HG03354 (cell line): ENCODE measurements at regions not wholly inside any gene's neighbourhood (a gene's known extent, or its start where the extent isn't known, plus 50 kb on each side); places are given as distances from the start of the nearest gene placed in this dataset.

Experiments
- ATAC-seq: cut with Tn5 transposase; IDR thresholded peaks from one replicate; pipeline ENCODE4 v1.9.1; 2021; ENCODE audit warnings: mild to moderate bottlenecking; ENCODE audit not compliant: unreplicated experiment, poor library complexity, severe bottlenecking

GRCh38 chr19:31894451-31894850 lies 451.0 kb upstream of the ZNF507 start:
- no peak for ATAC-seq

DNA sequence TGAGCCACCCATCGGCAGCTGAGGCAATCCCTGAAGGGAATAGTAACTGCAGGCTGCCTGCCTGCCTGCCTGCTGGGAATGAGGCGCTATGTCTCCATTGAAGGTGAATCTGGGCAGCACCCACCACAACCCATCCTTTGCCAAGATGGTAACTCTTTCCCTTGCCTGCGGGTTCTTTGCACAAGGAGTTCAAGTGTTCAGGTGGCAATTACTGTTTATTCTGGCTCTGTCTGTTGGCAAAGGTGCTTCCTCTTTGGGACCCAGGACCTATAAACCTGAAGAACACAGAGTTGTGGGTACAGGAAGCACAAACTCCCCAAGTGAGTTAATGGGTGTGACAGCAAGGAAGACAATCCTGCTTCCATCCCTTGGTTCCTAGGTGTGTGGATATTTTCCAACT lies 448.1 kb upstream of the ZNF507 start:
- no peak for ATAC-seq

GRCh38 chr19:31900991-31901390 lies 444.4 kb upstream of the ZNF507 start:
- ATAC-seq, result no peak

GRCh38 chr19:31902821-31903220 lies 442.6 kb upstream of the ZNF507 start:
- no peak for ATAC-seq

DNA sequence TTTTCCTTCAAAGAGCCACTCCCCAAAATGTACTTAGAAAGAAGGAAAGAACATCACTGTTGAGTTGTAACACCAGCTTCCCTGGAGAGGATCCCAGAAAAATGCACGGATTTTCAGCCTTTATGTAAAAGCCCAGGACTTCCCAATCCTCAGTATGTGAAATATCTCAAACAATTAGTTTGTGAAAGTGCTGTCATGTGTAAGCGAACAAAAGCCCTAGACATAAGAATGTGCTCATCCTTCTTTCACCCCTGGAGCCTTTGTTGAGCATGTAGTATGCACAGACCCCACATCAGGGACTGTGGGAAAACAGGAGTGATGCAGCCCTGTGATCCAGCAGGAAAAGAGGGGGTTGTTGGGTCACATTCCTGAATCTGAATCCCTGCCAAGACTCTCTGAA lies 441.4 kb upstream of the ZNF507 start:
- ATAC-seq, result no peak

DNA sequence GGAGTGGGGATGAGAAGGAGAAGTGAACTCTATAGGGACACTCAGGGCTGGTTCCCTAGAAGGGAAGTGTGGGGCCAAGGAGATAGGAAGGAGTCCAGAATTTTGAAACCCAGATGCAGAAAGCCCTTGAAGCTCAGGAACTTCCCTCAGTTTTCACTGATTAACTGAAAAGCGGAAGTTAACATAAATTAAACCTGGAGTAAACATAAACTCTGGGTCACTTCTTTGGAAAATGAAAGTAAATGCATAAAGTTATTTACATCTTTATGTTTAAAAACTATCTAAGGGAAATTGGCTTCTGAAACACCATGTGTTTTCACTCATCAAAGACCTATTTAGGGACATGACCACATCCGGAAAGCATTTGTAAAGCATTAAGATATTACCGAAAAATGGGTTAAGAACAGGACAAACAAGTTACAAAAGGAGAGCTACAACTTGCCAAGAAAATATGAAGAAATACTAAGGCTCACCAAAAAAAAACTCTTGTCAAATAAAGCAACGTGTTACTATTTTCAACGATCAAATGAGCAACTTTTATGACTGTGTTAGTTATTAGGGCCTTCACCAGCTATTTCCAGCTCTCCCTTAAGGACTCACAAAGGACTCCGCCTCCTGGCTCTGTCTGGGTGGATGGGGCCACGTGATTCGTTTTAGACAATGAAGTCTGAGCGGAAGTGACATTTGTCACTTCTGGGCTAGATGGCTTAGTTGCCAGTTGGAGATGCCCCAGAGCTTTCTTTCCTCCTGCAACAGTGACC lies 439.1 kb upstream of the ZNF507 start:
- peak; percentile 78 for ATAC-seq

- no peak for ATAC-seq
These were observed 437.7 kb upstream of the ZNF507 start for GRCh38 chr19:31907661-31908060.

- no peak for ATAC-seq
These were observed 437.3 kb upstream of the ZNF507 start for GRCh38 chr19:31908080-31908479.

GRCh38 chr19:31908496-31909225 lies 436.7 kb upstream of the ZNF507 start:
- no peak for ATAC-seq

GRCh38 chr19:31910224-31910623 lies 435.2 kb upstream of the ZNF507 start:
- no peak for ATAC-seq

GRCh38 chr19:31911577-31911976 lies 433.8 kb upstream of the ZNF507 start:
- no peak for ATAC-seq

GRCh38 chr19:31913103-31913661 lies 432.2 kb upstream of the ZNF507 start:
- no peak for ATAC-seq

- ATAC-seq, result no peak
These were observed 415.0 kb upstream of the ZNF507 start for GRCh38 chr19:31930401-31930800.

DNA sequence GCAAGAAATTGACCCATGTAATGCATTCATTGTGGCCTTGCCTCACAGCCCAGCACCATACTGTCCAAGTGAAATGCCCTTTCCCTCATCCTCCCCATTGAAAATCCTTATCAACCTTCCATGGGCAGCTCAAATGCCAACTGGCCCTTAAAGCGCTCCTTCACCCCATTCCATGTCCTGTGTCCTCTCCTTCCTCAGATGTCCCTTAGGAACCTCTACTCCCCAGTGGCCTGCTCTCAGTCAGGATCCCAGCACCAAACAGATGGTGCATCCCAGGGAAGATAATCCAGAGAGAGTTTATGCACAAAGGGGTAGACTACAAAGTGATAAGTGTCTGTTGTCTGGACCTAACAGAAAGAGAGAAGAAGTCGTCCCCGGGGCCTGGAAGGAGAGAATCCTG lies 407.4 kb upstream of the ZNF507 start:
- ATAC-seq, result no peak

DNA sequence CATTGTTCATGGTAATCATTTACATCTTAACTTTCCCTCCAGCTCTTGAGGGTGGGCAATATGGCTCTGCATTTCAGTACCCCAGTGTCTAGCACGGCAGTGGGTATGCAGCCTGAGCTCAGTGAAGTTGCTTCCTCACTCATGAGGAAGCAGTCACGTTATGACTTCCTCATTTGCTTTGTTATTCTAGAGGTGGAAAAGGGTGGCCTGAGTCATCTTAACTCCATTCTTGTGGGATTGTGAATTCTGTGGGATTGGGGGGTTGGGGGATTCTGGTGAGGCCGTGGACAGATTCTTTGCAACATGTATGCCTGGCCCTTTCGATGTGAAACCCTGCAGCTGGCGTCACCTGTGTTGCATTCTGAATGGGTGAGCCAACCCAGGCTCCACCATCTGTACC lies 406.7 kb upstream of the ZNF507 start:
- no peak for ATAC-seq

DNA sequence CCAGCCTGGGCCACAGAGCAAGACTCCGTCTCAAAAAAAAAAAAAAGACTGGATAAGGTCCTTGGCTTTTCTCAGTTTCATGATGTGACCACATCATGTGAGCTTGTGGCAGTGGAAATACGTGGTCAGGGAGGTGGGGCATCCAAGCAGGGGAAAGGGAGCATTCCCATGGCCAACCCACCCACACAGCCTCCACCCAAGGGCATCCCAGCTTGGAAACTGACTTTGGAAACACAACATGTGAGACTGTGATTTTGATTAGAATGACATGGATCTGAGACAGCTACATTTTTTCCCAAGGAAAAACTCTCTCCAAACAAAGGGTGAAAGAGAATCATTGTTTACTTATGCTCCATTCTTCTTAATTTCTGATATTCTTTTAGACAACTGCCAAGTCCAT lies 405.0 kb upstream of the ZNF507 start:
- ATAC-seq, result no peak

GRCh38 chr19:31943191-31943661 lies 402.2 kb upstream of the ZNF507 start:
- no peak for ATAC-seq

GRCh38 chr19:31943778-31944177 lies 401.6 kb upstream of the ZNF507 start:
- ATAC-seq, result no peak

DNA sequence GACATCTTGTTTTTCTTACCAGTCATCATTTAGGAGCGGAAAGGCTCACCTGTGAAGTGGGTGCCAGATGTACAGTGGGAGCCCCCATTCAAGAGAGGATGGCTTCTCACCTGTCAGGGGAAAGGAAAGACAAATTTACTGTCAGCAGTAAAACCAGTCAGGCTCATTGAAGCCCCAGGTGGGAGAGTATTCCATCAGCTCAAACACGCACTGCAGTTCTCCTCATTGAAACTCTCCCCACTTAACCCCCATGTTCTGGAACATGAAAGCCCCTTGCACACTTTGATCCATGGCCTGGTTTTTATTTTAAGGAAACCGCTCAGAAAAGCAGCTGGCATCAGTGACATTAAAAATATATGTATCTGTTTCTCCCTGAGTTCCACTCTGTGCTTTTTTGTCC lies 401.1 kb upstream of the ZNF507 start:
- no peak for ATAC-seq

- ATAC-seq, result no peak
These were observed 398.9 kb upstream of the ZNF507 start for GRCh38 chr19:31946491-31946890.
